Heart left ventricle (tissue), 13 donors: ENCODE measurements at regions not wholly inside any gene's neighbourhood (a gene's known extent, or its start where the extent isn't known, plus 50 kb on each side); places are given as distances from the start of the nearest gene placed in this dataset.

Experiments used
- POLR2A ChIP-seq, 2 donors: fragments of 450-650 bp; IDR thresholded peaks; one replicate each; pipeline ENCODE4 v1.6.1; 2017; ENCODE audit warnings: antibody characterized with exemption in 2 of 2, mild to moderate bottlenecking in 2 of 2, moderate library complexity in 2 of 2
- TF ChIP-seq, protein P1 (sequence below), 12 donors: fragments of 200-600 bp; sonication (generic) in 4 of 12; IDR thresholded peaks; one replicate each; pipeline versions ENCODE4 v1.5.0 to v1.8.0; 2018 to 2022; ENCODE audit warnings: antibody characterized with exemption in 12 of 12, mild to moderate bottlenecking in 5 of 12
- donor health status: ischemic (EF 13 %, LVEDD 7.1; RV severe dilation, severe dysfunction).
- donor health status: DM: no; HTN: yes; CAD: no.
- donor health status: DM: no; HTN: no; CAD: no.
- donor health status: ischemic (EF 25% LVEDD 6.9; RV normal size, moderate dysfunction).
- donor health status: ischemic (EF 25% LVEDD 5.7; RV mildly dilated, moderate dysfunction).
- donor health status: ischemic (EF 35%, LVEDD 5.7; RV mildly dilated, moderate dysfunction).
- donor health status: nonischemic (EF 11% LVEDD 7.7; RV severe dilation, severe dysfunction).
- donor health status: DM: yes; HTN: yes; CAD: no.
- donor health status: PGD.
- donor health status: ischemic (EF 29% LVEDD 5.4; RV normal size, mild dysfunction).
- donor health status: nonischemic (EF 23%, LVEDD 6.1; RV moderate dilation, normal function).

DNA sequence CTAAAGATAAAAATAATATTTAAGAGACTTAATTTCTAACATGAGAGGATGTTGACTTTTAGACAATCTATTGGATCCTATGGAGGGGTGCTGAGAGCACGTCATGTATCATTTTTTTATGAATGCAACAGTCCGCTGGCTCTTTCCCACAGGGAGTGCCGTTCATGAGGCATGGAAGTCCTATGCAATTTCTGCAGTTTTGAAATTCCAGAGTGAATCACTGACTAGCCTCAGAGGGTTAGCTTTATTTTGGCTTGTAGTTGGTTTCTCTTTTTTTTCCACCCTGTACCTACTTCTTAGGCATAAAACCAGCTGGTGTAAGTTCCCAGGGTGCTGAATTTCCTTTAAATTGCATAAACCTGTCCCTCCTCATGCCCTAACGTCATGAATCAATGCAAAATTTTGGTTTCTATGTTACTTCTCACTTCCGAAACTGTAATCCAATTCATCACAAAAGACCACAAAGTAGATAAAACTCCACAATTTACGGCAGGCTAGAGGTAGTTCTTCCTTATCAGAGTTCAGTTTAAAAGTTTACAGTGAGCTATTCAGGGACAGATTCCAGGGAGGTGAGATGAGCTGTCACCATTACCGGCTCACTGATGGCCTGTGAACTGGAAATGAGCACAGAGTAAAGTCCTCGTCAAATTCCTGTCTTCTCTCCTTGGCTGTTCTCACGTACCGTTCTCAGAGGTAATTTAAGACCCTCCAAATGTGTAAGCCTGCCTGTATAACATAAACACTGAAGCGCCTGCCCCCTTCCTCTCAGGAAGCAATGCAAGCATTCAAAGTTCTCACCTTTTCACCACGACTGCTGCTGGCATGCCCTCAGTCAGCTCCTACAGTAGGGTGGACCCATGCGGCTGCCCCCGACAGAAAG lies 216.6 kb upstream of the SLC10A2 start:
- no peak for TF ChIP-seq POLR2A (IDR thresholded peaks at IDR 0.05)
- TF ChIP-seq, protein P1, sequence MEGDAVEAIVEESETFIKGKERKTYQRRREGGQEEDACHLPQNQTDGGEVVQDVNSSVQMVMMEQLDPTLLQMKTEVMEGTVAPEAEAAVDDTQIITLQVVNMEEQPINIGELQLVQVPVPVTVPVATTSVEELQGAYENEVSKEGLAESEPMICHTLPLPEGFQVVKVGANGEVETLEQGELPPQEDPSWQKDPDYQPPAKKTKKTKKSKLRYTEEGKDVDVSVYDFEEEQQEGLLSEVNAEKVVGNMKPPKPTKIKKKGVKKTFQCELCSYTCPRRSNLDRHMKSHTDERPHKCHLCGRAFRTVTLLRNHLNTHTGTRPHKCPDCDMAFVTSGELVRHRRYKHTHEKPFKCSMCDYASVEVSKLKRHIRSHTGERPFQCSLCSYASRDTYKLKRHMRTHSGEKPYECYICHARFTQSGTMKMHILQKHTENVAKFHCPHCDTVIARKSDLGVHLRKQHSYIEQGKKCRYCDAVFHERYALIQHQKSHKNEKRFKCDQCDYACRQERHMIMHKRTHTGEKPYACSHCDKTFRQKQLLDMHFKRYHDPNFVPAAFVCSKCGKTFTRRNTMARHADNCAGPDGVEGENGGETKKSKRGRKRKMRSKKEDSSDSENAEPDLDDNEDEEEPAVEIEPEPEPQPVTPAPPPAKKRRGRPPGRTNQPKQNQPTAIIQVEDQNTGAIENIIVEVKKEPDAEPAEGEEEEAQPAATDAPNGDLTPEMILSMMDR (IDR thresholded peaks at IDR 0.05), result no peak
